GM23338 (cell line): ENCODE measurements at regions not wholly inside any gene's neighbourhood (a gene's known extent, or its start where the extent isn't known, plus 50 kb on each side); places are given as distances from the start of the nearest gene placed in this dataset.

Source experiments
- CREB1 ChIP-seq: fragments of 250-450 bp; sonication (Bioruptor Pico); IDR thresholded peaks from 2 replicates; pipeline ENCODE4 v1.5.0; 2020; ENCODE audit warnings: low read depth, mild to moderate bottlenecking, moderate library complexity
- CTCF ChIP-seq, 2 experiments: fragments of 200-600 bp in 1 of 2; sonication (generic) in 1 of 2; conservative IDR thresholded peaks; 2 replicates each; pipeline versions ENCODE4 v1.5.1 to v1.6.1; 2016 to 2017; ENCODE audit warnings: antibody characterized with exemption in 2 of 2, low read depth in 2 of 2, mild to moderate bottlenecking in 2 of 2, moderate library complexity in 1 of 2
- ETS1 ChIP-seq: IDR thresholded peaks from 2 replicates; pipeline ENCODE4 v1.6.1; 2016; ENCODE audit warnings: antibody characterized with exemption
- EZH2 ChIP-seq: fragments of 200-600 bp; sonication (generic); IDR thresholded peaks from one replicate; pipeline ENCODE4 v1.8.0; 2017; ENCODE audit warnings: antibody characterized with exemption, mild to moderate bottlenecking, low read depth; ENCODE audit not compliant: unreplicated experiment
- EZH2phosphoT487 ChIP-seq: fragments of 200-600 bp; sonication (generic); IDR thresholded peaks from one replicate; pipeline ENCODE4 v1.8.1; 2018; ENCODE audit warnings: antibody characterized with exemption; ENCODE audit not compliant: unreplicated experiment
- JUNB ChIP-seq: IDR thresholded peaks from one replicate; pipeline ENCODE4 v1.6.1; 2016; ENCODE audit warnings: antibody characterized with exemption; ENCODE audit not compliant: unreplicated experiment
- POLR2AphosphoS5 ChIP-seq: IDR thresholded peaks from 2 replicates; pipeline ENCODE4 v1.6.1; 2016; ENCODE audit warnings: antibody characterized with exemption, low read depth
- REST ChIP-seq: IDR thresholded peaks from one replicate; pipeline ENCODE4 v1.6.1; 2018; ENCODE audit warnings: antibody characterized with exemption; ENCODE audit not compliant: unreplicated experiment

GRCh38 chr13:72208112-72208645 lies 341.2 kb upstream of the DACH1 start:
- no peak for TF ChIP-seq POLR2AphosphoS5
- no peak for TF ChIP-seq EZH2phosphoT487
- no peak for TF ChIP-seq EZH2
- no peak for TF ChIP-seq CTCF (conservative IDR thresholded peaks at IDR 0.05; ENCODE audit: low read depth in 2 of 2)
- no peak for TF ChIP-seq REST
- TF ChIP-seq ETS1, result no peak
- no peak for TF ChIP-seq CREB1 (CRISPR knock-in tag)
- no peak for TF ChIP-seq JUNB
